ENCODE measurements at regions not wholly inside any gene's neighbourhood (a gene's known extent, or its start where the extent isn't known, plus 50 kb on each side); places are given as distances from the start of the nearest gene placed in this dataset.
"Not testable (repeated sequence)": the region's sequence is repeated elsewhere in the genome, so short reads cannot be mapped to it uniquely, and the experiment has no call there.

DNA sequence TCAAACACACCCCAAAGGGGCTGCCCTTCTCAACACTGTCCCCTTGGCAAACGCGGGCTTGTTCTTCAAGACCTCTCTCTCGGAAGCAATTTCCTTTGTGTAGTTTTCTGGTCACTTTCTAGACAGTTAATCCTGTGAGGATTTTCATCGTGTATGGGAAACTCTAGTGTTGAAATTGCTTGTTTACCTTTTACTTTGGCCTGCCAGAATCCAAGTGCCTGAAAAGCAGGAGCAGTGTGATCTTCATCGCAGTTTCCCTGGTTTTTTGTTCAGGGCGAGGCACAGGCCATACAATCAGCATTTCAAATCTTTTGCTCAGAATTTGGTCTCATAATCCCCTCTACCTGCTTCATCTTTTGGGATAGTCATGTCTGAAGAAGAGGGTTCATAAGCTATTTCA, 115.7 kb upstream of the C9orf72 start:
- TF ChIP-seq, protein P1, sequence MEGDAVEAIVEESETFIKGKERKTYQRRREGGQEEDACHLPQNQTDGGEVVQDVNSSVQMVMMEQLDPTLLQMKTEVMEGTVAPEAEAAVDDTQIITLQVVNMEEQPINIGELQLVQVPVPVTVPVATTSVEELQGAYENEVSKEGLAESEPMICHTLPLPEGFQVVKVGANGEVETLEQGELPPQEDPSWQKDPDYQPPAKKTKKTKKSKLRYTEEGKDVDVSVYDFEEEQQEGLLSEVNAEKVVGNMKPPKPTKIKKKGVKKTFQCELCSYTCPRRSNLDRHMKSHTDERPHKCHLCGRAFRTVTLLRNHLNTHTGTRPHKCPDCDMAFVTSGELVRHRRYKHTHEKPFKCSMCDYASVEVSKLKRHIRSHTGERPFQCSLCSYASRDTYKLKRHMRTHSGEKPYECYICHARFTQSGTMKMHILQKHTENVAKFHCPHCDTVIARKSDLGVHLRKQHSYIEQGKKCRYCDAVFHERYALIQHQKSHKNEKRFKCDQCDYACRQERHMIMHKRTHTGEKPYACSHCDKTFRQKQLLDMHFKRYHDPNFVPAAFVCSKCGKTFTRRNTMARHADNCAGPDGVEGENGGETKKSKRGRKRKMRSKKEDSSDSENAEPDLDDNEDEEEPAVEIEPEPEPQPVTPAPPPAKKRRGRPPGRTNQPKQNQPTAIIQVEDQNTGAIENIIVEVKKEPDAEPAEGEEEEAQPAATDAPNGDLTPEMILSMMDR (conservative IDR thresholded peaks at IDR 0.05; ENCODE audit: low read depth, low read length): no peak
- DNase-seq (ENCODE audit: low read depth): no peak
- H3K4me3 ChIP-seq (ENCODE audit: low read depth, low read length): no peak overlapping the region

DNA sequence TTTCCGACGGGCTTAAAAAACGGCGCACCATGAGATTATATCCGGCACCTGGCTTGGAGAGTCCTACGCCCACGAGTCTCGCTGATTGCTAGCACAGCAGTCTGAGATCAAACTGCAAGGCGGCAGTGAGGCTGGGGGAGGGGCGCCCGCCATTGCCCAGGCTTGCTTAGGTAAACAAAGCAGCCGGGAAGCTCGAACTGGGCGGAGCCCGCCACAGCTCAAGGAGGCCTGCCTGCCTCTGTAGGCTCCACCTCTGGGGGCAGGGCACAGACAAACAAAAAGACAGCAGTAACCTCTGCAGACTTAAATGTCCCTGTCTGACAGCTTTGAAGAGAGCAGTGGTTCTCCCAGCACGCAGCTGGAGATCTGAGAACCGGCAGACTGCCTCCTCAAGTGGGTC, 117.5 kb upstream of the C9orf72 start:
- not testable (repeated sequence) for H3K4me3 ChIP-seq (ENCODE audit: low read depth, low read length); DNase-seq (ENCODE audit: low read depth)

DNA sequence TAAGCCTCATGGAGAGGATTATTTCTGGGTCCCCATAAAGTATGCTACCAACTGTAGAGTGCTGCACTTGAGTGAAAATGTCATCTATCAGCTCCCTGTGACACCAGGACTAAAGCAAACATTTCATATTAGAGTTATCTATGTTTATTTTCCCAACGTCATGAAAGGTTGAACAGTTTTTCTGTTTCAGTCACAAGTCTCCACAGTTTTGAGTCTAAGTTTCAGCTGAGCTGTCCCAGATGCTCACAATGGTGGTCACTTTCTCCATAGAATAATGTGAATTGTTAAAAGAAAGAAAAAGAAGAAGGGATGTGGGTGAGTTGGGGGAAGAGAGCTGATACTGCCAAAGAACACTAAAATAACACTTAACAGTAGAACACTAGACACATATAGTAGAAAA, 126.3 kb upstream of the C9orf72 start:
- TF ChIP-seq, protein P1 (conservative IDR thresholded peaks at IDR 0.05; ENCODE audit: low read depth, low read length): no peak
- peak; percentile 5 for DNase-seq (ENCODE audit: low read depth)
- H3K4me3 ChIP-seq (ENCODE audit: low read depth, low read length): no peak overlapping the region

DNA sequence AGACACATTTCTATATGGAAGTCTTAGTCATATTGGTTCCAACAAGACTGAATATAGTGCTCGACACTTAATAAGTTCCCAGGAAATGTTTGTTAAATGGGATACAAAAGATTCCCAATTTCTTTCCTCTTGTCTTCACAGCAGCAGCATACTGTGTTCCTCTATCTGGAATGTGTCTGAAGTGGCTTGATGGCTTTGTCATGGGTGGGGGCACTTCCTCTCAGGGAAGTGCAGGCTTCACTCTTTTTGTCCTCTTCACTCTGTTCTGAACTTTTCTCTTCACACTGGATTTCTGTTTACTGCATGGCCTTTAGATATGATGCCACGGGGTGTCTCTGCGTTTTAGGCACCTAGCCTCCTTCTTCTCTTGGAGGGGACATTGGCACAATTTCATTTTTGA, 127.7 kb upstream of the C9orf72 start:
- TF ChIP-seq, protein P1 (conservative IDR thresholded peaks at IDR 0.05; ENCODE audit: low read depth, low read length): no peak
- peak; percentile 13 for DNase-seq (ENCODE audit: low read depth)

DNA sequence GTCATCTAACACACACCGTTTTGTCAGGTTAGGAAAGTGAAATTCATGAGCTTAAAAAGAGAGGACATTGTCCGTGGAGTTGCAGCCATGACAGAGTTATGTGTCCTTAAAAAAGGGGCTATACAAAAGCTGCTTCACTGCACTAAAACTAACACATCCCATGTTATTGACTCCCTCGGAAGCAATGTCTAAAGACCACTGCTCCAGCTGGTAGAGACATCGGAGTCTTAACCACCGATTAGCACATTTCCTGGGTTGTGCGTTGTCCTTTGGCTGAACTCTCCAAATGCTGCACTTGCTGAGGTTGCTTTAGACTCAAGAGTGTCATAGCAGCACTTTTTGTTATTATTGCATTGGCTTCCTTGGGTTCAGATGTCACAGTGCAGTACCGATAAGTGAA, 128.3 kb upstream of the C9orf72 start:
- TF ChIP-seq, protein P1 (conservative IDR thresholded peaks at IDR 0.05; ENCODE audit: low read depth, low read length): no peak
- DNase-seq (ENCODE audit: low read depth): peak; percentile 98
- H3K4me3 ChIP-seq (ENCODE audit: low read depth, low read length): no peak overlapping the region

More for the DNA sequence above, 127.7 kb upstream of the C9orf72 start:
- H3K4me3 ChIP-seq (ENCODE audit: low read depth, low read length): no peak overlapping the region

DNA sequence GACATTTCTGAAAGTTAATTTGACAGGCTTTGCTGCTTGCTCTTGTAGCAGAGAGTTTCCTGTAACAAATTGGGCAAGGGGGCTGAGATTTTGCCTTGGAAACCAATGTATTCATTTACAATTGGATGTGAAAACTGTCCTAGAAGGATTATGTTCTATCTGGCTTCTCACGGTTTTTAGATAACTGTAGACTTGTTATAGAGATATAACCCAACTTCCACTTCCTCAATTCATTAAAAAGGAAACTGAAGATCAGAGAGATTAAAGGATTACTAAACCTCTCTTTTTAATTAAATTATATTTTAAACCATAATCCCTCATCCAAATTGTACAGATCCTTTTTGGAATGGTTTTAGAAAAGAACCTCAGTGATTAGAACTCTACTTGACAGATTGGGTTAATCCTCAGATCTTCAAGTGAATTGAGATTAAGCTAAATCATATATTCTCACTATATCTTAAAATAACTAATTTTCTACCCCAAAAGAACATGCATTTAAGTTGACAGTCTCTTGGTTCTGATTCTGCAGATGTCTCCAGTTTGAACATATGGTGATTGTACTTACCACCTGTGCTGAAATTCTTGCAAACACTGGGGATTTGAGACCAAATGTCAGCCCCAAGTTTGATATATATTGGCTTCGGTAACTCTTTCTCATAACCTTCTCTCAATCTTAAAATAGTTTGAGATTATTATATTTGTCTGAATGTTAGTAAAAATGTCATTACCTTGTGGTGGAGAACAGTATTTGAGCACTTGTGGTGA, 130.1 kb upstream of the C9orf72 start:
- TF ChIP-seq, protein P1 (conservative IDR thresholded peaks at IDR 0.05; ENCODE audit: low read depth, low read length): no peak
- H3K4me3 ChIP-seq (ENCODE audit: low read depth, low read length): no peak overlapping the region
- DNase-seq (ENCODE audit: low read depth): no peak

DNA sequence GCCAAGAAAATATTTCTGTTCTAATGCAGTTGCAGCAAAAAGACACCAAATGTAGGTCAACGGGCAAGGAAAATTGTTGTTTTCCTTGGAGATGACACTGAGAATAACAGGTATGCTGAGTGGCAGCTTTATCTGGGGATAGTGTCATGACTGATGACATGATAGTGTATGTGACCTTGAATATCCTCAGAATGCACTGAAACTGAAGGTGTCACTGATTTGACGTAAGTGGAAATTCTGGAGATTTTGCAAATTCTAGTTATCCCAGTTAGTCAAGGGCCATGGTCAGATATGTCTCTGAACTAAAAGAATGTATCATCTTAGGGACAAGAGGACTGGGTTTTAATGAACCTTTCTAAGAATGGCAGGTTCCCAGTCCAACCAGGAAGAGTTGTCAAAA, 138.0 kb upstream of the C9orf72 start:
- DNase-seq (ENCODE audit: low read depth): no peak
- TF ChIP-seq, protein P1 (conservative IDR thresholded peaks at IDR 0.05; ENCODE audit: low read depth, low read length): no peak
- no peak overlapping the region for H3K4me3 ChIP-seq (ENCODE audit: low read depth, low read length)

Measured in choroid plexus epithelial cell (primary cell).